ENCODE measurements at regions not wholly inside any gene's neighbourhood (a gene's known extent, or its start where the extent isn't known, plus 50 kb on each side); places are given as distances from the start of the nearest gene placed in this dataset.

- peak overlapping the region in 1 of 2 donors; percentile 43 for H3K27ac ChIP-seq
- no peak overlapping the region for H3K4me3 ChIP-seq
- no peaks in the 10 kb centered on the region for H3K36me3 ChIP-seq
- ATAC-seq (peak; percentile 21), DNase-seq (no peak)
- intact Hi-C loops (cut with DNase I), result no loop called here
- H3K27me3 ChIP-seq, result no peaks in the 10 kb centered on the region
- no peak for TF ChIP-seq CTCF (IDR thresholded peaks at IDR 0.05)
- no peaks in the 10 kb centered on the region for H3K4me1 ChIP-seq
- H3K9me3 ChIP-seq, result no peaks in the 10 kb centered on the region
These were observed 472.0 kb upstream of the FZD8 start for GRCh38 chr10:36114141-36114540.

- Histone ChIP-seq H3K4me3 (no peak overlapping the region), H3K27ac (no peak overlapping the region), H3K9me3 (no peaks in the 10 kb centered on the region), H3K27me3 (no peaks in the 10 kb centered on the region), H3K4me1 (no peaks in the 10 kb centered on the region), H3K36me3 (no peaks in the 10 kb centered on the region)
- no peak for DNase-seq
- TF ChIP-seq CTCF (IDR thresholded peaks at IDR 0.05), result no peak
- no peak for ATAC-seq
- intact Hi-C loops (cut with DNase I), result no loop called here
These were observed 469.6 kb upstream of the FZD8 start for GRCh38 chr10:36111676-36112075.

GRCh38 chr10:36110097-36110496 lies 468.0 kb upstream of the FZD8 start:
- Histone ChIP-seq H3K27me3 (no peaks in the 10 kb centered on the region), H3K36me3 (no peaks in the 10 kb centered on the region), H3K4me3 (no peak overlapping the region), H3K9me3 (no peaks in the 10 kb centered on the region), H3K4me1 (no peaks in the 10 kb centered on the region), H3K27ac (no peak overlapping the region)
- DNase-seq (no peak), ATAC-seq (peak; percentile 51)
- intact Hi-C loops (cut with DNase I), result no loop called here
- TF ChIP-seq CTCF (IDR thresholded peaks at IDR 0.05), result no peak

GRCh38 chr10:36109399-36110023 lies 467.4 kb upstream of the FZD8 start:
- H3K4me3 ChIP-seq, result no peak overlapping the region
- intact Hi-C loops (cut with DNase I), result no loop called here
- H3K4me1 ChIP-seq, result no peaks in the 10 kb centered on the region
- no peak for TF ChIP-seq CTCF (IDR thresholded peaks at IDR 0.05)
- ATAC-seq (peak; percentile 41), DNase-seq (no peak)
- H3K9me3 ChIP-seq, result no peaks in the 10 kb centered on the region
- no peaks in the 10 kb centered on the region for H3K36me3 ChIP-seq
- H3K27ac ChIP-seq, result no peak overlapping the region
- H3K27me3 ChIP-seq, result no peaks in the 10 kb centered on the region

GRCh38 chr10:36097696-36098095 lies 455.6 kb upstream of the FZD8 start:
- DNase-seq, result no peak
- ATAC-seq, result peak; percentile 86
- TF ChIP-seq CTCF (IDR thresholded peaks at IDR 0.05), result no peak
- H3K27ac ChIP-seq, result no peak overlapping the region
- no peaks in the 10 kb centered on the region for H3K4me1 ChIP-seq
- H3K9me3 ChIP-seq, result peaks cover 0 to 20% of the 10 kb centered on the region in 2 donors
- intact Hi-C loops (cut with DNase I), result no loop called here
- no peaks in the 10 kb centered on the region for H3K27me3 ChIP-seq
- no peaks in the 10 kb centered on the region for H3K36me3 ChIP-seq
- no peak overlapping the region for H3K4me3 ChIP-seq

Measured in left lung (tissue), 4 donors.